Stimulated activated CD8-positive, alpha-beta memory T cell treated with anti-CD3 and anti-CD28 coated beads, Interleukin-12 subunit alpha, Interleukin-12 subunit beta, amount 100 ng/mL, for 4 hours (primary cell): ENCODE measurements at regions not wholly inside any gene's neighbourhood (a gene's known extent, or its start where the extent isn't known, plus 50 kb on each side); places are given as distances from the start of the nearest gene placed in this dataset.

ENCODE experiments used
- DNase-seq: peaks from one replicate; pipeline ENCODE4 v3.0.0-alpha.2; 2020; ENCODE audit warnings: low read depth

GRCh38 chr9:73665253-73665652 is 513.6 kb downstream of the ANXA1 start:
- DNase-seq = no peak

GRCh38 chr9:73667749-73668148 is 516.1 kb downstream of the ANXA1 start:
- no peak for DNase-seq

DNA sequence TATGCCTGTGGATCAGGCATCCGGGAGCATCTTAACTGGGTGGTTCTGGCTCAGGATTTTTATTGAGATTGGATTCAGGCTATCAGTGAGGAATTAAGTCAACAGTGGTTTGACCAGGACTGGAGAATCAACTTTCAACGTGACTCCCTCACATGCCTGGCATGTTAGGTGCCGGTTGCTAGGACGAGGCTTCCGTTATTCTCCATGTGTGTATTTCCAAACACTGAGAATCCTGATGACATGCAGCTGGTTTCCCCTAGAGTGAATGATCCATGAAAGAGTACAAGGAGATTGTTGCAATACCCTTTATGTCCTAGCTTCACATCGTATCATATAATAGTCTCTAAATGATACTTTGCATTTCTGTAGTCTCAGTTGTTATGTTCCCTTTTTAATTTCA is 529.2 kb downstream of the ANXA1 start:
- no peak for DNase-seq

DNA sequence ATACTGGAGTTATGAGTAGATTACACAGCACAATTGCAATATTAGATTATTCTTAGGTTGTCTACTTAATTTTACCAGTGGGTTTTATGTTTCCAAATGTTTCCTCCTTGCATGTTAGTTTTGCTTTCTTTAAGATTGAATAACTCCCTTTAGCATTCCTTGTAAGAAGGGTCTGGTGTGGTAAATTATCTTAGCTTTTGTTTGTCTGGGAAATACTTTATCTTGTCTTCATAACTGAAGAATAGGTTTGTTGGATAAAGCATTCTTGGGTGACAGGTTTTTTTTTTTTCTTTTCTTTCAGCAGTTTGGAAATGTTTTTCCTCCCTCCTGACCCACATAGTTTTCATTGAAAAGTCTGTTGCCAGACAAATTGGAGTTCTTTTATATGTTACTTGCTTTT is 531.1 kb downstream of the ANXA1 start:
- no peak for DNase-seq

- no peak for DNase-seq
Observed at GRCh38 chr9:73683862-73684591, 532.4 kb downstream of the ANXA1 start.

DNA sequence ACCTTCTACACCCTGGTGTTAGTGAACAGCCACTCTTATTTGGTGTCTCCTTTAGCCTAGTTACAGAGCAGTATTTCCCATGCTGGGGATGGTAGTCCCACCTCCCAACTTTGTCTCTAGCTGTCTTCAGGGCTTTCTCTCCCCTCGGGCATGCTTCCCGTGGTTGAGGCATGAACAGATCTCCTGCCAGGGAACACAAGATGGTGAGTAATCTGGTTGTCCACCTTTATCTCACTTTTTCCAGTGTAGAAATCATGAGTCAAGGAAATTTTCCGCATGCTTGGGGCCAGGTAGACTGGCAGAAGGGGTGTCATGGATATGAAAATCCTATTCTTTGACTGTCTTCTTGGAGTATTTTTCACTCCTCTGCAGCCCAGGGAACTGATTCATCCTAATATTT is 532.9 kb downstream of the ANXA1 start:
- no peak for DNase-seq

DNA sequence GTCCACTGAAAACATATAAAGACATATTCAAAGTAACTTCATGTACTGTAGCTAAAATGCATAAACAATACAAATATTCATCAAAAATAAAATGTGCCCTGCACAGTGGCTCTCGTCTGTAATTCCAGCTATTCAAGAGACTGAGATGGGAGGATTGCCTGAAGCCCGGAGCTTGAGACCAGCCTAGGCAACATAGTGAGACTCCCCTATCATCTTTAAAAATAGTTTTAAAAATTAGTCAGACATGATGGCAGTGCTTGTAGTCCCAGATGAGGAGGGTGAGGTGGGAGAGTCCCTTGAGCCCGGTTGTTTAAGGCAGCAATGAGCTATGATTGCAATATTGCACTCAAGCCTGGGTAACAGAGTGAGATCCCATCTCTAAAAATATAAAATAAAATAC is 534.1 kb downstream of the ANXA1 start:
- no peak for DNase-seq

GRCh38 chr9:73689051-73689870 is 537.6 kb downstream of the ANXA1 start:
- no peak for DNase-seq

GRCh38 chr9:73701415-73702057 is 549.9 kb downstream of the ANXA1 start:
- DNase-seq = no peak

- no peak for DNase-seq
Observed at GRCh38 chr9:73714294-73714693, 562.6 kb downstream of the ANXA1 start.

DNA sequence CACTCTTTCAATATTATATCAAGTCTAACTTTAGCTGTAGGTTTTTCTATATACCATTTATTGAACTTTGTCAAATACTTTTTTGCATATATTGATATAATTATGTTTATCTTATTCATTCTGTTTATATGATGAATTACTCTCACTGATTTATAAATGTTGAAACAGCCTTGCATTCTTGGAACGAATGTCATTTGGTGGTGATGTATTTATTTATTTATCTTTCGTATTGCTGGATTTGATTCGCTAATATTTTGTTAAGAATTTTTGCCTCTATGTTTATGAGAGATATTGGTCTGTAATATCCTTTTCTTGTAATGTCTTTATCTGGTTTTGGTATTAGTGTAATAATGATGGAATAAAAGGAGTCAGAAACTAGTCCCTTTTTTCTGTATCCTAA is 563.9 kb downstream of the ANXA1 start:
- no peak for DNase-seq

DNA sequence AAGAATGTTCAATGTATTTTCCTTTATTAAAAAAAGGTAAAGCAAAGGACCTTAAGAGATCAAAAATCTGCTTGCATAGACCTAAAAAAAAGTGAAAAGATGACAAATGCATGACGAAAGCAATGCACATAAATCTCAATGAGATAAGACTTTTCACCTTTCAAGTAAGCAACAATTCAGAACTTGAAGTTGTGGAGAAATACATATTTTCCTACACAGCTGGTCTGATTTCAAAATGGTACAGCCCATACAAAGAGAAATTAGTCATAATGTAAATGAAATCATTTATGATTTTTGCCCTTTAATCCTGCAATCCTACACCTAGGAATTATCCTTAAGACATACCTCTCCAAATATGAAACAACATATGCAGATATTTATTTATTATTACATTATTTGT is 568.0 kb downstream of the ANXA1 start:
- DNase-seq = no peak

DNA sequence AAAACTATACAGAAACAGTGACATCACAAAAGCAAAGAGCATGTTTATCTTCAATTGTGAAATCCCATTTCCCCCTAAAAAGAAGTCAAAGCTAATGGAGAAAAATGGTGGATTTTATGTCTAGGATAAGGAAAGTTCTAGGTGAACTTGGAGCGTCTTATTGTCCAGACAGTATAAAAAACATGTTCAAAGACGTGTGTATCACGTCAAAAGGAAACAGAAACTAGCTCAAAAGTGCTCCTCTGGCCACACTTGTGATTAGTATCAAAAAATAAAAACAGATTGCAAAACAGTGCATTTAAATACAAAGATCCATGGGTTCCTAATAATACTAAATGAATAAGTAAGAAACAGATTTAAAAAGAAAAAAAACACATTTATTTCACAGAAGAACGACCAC is 568.9 kb downstream of the ANXA1 start:
- DNase-seq = no peak

- no peak for DNase-seq
Observed at GRCh38 chr9:73736270-73736669, 584.6 kb downstream of the ANXA1 start.

DNA sequence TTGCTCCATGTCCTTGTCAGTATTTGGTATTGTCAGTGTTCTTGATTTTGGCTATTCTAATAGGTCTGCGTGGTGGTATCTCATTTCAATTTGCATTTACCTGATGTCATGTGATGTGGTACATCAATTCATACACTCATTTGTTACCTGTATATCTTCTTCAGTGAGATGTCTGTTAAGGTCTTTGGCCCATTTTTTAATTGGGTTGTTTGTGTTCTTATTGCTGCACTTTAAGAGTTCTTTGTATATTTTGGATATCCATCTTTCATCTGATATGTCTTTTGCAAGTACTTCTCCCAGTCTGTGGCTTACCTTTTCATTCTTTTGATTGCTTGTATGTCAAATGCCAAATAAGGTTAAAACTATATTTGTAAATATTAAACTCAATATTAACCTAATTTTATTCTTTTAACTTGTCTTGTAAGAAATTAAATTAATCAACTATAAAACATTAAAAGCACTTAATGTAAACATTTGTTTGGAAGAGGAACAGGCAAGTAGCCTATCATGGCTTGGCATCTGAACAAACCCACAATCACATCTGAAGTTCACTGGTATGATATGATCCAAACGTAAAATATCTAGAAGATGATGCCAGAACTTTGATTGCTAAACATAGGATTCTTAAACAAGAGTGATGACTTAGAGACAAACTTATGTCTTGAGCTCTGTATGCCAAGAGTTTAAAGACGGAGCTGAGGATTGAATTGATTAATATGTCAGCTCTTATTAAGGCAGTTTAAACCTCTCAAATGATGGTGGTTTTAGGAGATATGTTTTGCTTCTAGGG is 587.3 kb downstream of the ANXA1 start:
- DNase-seq = no peak

GRCh38 chr9:73741316-73741715 is 589.7 kb downstream of the ANXA1 start:
- DNase-seq = no peak

DNA sequence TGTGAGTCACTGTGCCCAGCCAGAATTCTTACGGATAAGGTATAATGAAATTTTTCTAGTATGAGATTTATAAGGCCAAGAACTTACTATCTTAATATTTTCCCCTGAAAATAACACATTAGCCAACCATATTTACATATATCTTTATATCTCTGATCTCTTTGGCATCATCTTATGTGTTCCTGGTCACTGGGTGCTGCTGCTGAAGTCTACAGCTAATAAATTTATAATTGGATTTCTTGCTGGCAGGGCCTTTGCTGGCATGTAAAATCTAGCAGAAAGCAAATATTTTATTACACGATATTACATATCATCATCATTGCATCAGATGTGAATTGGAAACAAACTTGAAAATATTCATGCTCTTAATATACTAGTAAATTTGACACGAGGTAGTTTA is 590.7 kb downstream of the ANXA1 start:
- no peak for DNase-seq

GRCh38 chr9:73743826-73744225 is 592.2 kb downstream of the ANXA1 start:
- no peak for DNase-seq

- DNase-seq = no peak
Observed at GRCh38 chr9:73745598-73745997, 593.9 kb downstream of the ANXA1 start.

DNA sequence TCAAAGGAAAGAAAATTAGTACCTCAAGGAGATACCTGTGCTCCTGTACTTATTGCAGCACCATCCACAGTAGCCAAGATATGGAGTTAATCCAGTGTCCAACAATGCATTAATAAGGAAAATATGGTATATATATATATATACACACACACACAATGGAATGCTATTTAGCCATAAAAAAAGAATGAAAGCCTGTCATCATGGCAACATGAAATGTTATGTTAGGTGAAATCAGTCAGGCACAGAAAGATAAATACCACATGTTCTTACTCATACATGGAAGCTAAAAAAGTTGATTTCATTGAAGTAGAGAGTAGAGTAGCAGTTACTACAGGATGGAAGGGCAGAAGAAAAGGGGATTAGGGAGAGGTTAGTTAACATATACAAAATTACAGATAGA is 601.5 kb downstream of the ANXA1 start:
- DNase-seq = no peak

GRCh38 chr9:73761905-73762304 is 610.2 kb downstream of the ANXA1 start:
- no peak for DNase-seq

DNA sequence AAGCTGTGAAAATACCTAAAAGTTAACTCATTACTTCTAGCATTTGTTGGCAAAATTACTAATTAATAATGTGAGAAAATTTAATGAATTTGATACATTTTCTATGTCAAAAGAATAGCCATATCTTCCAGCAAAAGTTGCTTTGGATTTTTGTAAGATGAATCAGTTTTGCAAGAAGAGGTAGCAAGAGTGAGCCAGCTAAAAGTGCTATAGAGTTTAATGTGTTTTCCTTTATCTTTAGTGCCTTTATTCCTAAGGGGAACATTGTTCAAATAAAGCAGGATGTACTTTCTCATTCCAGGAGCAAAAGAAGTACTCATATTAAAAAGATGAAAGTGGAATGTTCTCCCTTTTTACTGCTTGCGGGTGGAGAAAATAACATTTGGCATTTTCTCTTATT is 622.2 kb downstream of the ANXA1 start:
- no peak for DNase-seq
